VCaP (cell line): ENCODE measurements at regions not wholly inside any gene's neighbourhood (a gene's known extent, or its start where the extent isn't known, plus 50 kb on each side); places are given as distances from the start of the nearest gene placed in this dataset.

Experiments
- H3K27ac ChIP-seq: fragments of 450-650 bp; 2 replicates; pipeline ENCODE4 v1.5.1; 2017
- CTCF ChIP-seq: fragments of 450-650 bp; conservative IDR thresholded peaks from 2 replicates; pipeline ENCODE4 v1.5.1; 2017; ENCODE audit warnings: mild to moderate bottlenecking, moderate library complexity

- H3K27ac ChIP-seq: no peak overlapping the region
- no peak for TF ChIP-seq CTCF
Measured at GRCh38 chr6:21915707-21916260, 322.2 kb downstream of the SOX4 start.

DNA sequence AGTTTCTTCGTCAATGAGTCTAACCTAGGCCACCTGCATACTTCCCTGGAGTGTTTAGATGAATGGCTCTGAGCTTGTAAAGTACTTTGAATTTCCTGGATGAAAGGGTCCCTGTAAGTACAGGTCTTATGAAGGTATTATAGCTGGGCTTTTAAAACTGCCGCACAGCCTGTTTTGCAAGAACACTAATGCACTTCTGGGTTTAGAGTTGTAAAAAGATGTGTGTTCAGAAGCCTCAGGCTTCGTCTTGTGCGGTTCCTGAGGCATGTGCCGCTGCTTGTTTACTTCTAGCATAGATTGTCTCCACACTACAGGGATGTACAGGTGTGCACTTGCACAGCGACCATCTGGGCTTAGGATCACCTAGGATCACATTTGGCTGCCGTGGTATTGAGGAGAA lies 324.5 kb downstream of the SOX4 start:
- TF ChIP-seq CTCF: no peak
- H3K27ac ChIP-seq: peak overlapping the region; percentile 54

DNA sequence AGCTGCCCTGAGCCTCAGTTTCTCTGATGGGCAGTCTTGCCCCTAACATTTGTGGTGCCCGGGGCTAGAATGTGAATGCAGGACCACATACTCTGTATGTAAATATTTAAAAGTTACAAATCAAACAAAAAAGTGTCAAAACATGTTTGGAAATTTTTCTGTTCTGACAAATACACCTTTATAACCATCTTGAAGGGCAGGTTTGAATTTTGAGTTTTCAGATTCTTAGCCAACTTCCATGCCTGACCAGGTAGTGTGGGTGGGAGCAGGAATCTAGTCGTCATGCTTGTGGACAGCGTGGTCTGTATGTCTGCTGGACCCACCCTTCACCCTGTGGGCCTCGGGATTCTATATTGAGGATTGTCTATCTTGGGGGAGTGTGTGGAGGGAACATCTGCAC lies 325.1 kb downstream of the SOX4 start:
- no peak for TF ChIP-seq CTCF
- peak overlapping the region; percentile 54 for H3K27ac ChIP-seq

- TF ChIP-seq CTCF: no peak
- no peak overlapping the region for H3K27ac ChIP-seq
Measured at GRCh38 chr6:21922086-21922485, 328.5 kb downstream of the SOX4 start.

- TF ChIP-seq CTCF: no peak
- no peak overlapping the region for H3K27ac ChIP-seq
Measured at GRCh38 chr6:21924002-21924401, 330.5 kb downstream of the SOX4 start.

- H3K27ac ChIP-seq: no peak overlapping the region
- TF ChIP-seq CTCF: no peak
Measured at GRCh38 chr6:21928827-21929226, 335.3 kb downstream of the SOX4 start.

- no peak overlapping the region for H3K27ac ChIP-seq
- TF ChIP-seq CTCF: no peak
Measured at GRCh38 chr6:21931641-21932335, 338.2 kb downstream of the SOX4 start.
